ENCODE measurements at regions not wholly inside any gene's neighbourhood (a gene's known extent, or its start where the extent isn't known, plus 50 kb on each side); places are given as distances from the start of the nearest gene placed in this dataset.
"Not testable (repeated sequence)": the region's sequence is repeated elsewhere in the genome, so short reads cannot be mapped to it uniquely, and the experiment has no call there.

DNA sequence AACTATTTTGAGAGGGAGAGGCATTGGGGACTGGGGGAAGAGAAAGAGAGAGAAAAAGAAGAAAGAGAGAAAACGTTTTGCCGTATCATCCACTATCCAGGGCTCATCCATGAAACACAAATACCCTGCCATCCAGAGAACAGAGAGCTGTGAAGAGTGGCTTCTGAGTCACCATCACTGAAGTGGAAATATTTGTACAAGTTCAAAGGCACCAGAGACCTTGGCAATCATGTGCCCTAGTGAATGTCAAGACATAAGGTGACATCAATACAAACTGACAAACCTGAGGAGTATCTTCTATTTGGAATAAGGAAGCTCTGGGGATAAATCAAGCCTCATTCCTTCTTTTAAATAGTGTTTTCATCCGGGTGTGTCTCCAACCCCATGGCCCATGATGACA, 197.2 kb upstream of the PROX1 start:
- no peak for DNase-seq

DNA sequence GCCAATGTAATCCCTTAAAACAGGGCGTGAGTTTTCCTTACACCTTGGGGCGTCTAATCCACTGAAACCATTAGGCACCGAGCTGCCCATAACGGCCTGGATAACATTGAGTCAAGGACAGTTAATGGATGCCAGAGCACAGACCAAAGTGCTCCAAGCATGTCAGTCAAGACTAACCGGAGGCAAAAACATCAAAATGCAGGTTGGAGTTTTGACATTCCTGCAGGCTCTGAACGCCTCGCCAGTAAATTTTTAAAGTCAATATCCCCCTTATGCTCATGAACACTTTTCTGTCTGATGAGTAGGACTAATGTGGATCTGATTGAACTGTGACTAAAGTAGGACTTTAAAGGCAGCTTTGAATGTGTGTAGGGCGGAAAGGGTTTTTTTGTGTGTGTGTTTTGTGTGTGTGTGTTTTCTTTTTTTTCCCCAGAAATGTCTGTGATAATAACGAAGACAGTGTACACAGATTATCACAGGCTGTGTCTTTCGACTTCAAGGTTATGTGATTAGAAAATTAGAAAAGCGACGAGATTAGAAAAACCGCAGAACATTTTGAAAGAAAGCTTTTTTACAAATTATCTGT, 194.2 kb upstream of the PROX1 start:
- DNase-seq, result no peak

DNA sequence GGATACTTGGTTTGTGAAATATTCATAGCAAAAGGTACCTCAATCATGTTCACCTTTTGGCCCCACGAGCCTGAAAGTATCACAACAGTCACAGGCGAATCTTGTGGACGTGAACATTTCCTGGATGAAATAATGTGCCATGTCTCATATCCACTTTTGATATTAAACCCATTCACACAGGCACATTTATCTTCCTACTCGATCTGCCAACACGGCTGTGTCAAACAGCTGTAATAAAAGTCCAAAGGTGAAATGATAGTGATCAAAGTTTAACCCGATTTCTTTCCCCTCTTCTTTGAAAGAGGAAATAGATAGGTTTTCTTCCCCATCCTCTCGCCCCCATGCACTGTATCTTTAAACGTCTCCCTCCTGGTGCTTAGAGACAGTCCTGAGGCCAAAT, 191.2 kb upstream of the PROX1 start:
- DNase-seq, result no peak

DNA sequence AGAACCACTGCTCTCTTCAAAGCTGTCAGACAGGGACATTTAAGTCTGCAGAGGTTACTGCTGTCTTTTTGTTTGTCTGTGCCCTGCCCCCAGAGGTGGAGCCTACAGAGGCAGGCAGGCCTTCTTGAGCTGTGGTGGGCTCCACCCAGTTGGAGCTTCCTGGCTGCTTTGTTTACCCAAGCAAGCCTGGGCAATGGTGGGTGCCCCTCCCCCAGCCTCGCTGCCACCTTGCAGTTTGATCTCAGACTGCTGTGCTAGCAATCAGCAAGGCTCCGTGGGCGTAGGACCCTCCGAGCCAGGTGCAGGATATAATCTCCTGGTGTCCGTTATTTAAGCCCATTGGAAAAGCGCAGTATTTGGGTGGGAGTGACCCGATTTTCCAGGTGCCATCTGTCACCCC, 179.5 kb upstream of the PROX1 start:
- not testable (repeated sequence) for DNase-seq

- no peak for DNase-seq
Measured at GRCh38 chr1:213817156-213817555, 170.6 kb upstream of the PROX1 start.

DNA sequence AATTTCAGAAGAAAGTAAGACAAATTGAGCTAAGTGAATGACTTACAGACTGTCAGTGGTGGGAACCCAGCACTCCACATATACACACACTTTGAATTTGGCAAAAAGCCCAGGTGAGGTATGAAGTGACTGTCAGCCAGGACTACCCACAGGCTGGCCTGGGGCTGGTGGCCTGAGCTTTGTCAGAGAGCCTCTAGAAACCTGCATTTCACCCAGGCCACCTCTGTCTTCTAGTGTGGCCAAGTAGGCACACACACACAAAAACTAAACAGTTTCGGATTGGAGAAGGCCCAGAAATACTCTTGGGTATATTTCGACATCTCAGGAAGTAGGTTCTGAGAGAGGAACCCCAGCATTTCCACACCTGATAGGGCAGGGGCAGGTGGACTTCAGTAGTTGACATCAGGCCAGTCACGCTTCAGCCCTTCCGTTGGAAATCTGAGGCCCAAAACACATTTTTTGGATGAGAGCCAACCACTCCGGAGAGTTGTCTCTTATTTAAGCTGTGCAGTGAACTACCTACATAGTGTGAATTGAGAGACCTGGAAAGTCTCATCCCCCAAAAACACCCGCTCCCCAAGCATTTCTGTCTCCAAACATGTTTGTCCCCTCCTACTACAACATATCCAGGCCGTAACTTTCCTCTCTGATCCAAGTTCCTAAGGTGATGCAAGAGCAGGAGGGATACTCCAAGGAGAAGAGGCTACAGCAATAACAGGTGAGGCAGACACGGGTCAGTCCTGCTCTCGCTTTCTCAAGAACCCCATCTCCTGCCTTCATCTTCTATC, 167.2 kb upstream of the PROX1 start:
- DNase-seq, result no peak

GRCh38 chr1:213821175-213821942, 166.4 kb upstream of the PROX1 start:
- DNase-seq, result no peak

DNA sequence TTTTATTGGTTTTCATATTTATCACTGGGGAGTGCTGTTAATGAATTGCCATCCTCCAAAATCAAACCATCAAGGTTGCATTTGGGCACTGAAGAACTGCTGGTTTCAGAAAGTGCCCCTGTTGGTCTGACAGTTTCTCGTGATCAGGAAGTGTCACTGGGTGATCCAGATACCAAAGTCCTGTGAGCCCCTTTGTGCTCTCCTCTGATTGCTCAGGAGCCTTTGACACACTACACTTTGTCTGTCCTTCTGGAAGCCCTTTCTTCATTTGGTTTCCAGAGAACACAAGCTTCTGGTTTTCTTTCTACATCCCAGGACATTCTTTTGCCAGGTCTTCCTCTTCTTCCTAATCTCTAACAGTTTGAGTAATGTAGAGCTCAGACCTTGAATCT, 165.8 kb upstream of the PROX1 start:
- DNase-seq, result no peak

DNA sequence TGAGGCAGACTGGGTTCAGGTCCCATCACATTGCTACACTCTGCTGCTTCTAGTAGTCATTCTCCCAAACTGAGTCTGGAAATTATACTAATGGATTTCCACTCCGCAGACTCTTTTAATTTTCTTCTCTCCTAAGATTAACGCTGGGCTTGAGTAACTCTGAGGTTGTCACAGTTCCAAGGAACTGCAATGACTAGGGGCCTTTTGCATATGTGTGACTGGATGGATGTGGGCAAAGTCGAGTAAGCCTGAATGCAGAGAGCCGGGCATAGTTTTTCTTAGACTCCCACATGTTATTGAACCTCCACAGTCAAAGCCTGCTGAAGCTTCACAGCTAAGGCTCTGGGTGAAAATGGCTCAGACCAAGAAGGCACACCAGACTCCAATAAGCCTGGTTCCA, 160.9 kb upstream of the PROX1 start:
- DNase-seq, result peak; percentile 28

DNA sequence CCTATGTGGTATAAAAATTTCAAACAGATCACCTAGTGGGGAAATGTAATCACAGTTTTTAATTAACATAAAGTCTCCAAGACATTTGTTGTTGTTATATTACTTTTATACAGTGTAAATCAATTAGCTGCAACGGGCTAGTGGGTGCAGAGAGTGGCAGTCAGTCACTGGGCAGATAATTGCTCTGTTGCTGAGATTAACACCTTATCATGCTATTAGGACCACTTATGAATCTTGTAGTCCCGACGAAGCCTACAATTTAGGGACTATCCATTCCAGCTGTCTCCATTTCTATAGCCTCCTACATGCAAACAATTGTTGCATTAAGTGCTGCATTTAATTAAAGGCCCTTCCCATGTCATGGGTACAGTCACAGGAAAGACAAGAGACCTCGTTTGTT, 158.9 kb upstream of the PROX1 start:
- DNase-seq, result no peak

- no peak for DNase-seq
Measured at GRCh38 chr1:213829780-213830179, 158.0 kb upstream of the PROX1 start.

- no peak for DNase-seq
Measured at GRCh38 chr1:213830371-213830770, 157.4 kb upstream of the PROX1 start.

DNA sequence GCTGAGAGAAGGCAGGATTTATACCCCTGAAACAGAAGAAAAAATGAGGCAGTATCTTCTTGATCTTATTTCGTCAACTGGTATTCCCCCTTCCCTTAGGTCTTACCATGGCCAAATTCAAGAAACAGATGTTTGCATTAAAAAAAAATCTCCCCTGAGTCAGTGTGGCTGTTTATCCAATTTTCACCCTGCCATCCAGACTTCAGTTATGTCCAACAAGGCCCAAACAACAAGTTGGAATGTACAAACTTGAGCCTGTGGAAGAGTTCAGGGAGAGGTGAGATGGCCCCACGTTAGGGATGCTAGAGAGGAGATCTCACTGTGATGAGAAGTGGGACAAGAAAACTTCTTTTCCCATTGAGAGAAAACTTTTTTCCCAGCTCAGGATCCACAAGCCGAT, 147.2 kb upstream of the PROX1 start:
- DNase-seq, result no peak

DNA sequence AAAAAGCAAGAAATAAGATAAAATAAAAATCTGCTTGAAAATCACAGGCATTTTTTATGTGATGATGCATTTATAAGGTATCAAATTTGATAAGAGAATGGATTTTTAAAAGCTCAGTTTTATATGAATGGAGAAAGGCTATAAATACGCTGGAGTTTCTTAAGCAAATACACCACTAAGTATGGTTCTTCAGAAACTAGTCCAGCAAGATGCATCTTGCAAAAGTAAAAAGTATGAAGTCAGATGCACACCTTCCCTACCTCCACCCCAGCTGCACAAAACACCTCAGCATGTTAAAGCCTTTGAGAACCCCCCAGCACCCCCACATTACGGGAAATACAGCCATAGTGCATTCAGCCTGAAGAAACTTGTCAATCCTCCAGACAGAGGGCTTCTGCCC, 143.1 kb upstream of the PROX1 start:
- DNase-seq, result no peak

DNA sequence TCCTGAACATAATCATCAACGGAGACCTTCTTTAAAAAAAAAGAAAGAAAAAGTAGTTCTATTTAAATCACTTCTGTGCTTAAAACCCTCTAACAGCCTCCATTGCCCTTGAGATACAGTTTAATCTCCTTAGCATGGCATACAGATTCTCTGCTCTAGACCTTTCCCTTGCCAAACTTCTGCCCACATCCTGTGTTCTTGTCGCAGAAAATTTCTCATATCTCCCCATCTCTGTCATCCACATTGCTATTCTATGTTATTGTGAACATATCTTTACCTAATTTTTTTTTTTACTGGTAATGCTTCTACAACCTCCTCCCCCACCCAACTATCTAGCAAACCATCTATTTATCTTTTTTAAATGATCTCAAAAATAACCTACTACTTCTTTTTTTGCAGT, 135.7 kb upstream of the PROX1 start:
- DNase-seq, result no peak

- DNase-seq, result no peak
Measured at GRCh38 chr1:213858581-213858980, 129.2 kb upstream of the PROX1 start.

- DNase-seq, result no peak
Measured at GRCh38 chr1:213861841-213862240, 125.9 kb upstream of the PROX1 start.

- no peak for DNase-seq
Measured at GRCh38 chr1:213864091-213864490, 123.7 kb upstream of the PROX1 start.

DNA sequence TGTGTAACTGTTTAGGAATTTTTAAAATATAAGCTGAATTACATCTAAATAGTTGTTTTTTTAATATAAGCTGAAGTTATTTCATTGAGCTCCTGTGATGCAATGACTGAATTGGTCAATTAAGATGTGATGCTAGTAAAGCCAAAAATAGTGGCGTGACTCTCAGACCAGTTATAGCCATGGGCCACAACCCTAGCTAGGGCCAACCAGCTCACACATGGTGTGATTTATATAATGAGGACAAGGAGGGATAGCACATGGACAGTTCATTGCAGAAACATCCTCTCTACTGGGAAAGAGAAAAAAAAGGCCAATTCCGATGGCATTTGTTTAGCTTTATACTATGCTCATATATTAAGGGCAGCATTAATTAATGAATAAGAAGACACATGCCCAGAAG, 119.3 kb upstream of the PROX1 start:
- no peak for DNase-seq

DNA sequence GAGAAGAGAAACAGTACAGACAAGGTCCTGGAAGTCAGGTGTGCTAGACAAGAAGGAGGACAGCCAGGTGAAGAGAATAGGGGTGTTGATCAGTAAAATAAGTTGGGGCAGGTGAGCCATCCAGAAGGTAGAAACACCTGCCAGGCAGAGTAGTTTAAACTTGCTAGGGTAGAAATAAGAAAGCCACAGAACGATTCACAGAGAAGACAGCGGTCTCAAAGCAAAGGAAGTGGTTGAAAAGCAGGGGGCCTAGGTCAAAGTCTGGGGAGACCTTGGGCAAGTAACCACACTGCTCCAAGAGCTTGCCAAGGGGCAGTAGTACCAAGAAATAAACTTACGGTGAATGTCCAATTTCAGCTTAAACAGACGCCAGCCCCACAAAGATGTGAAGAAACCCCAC, 116.6 kb upstream of the PROX1 start:
- no peak for DNase-seq

GRCh38 chr1:213874789-213875188, 113.0 kb upstream of the PROX1 start:
- DNase-seq, result no peak

- no peak for DNase-seq
Measured at GRCh38 chr1:213876531-213876930, 111.2 kb upstream of the PROX1 start.

GRCh38 chr1:213883618-213884017, 104.2 kb upstream of the PROX1 start:
- no peak for DNase-seq

DNA sequence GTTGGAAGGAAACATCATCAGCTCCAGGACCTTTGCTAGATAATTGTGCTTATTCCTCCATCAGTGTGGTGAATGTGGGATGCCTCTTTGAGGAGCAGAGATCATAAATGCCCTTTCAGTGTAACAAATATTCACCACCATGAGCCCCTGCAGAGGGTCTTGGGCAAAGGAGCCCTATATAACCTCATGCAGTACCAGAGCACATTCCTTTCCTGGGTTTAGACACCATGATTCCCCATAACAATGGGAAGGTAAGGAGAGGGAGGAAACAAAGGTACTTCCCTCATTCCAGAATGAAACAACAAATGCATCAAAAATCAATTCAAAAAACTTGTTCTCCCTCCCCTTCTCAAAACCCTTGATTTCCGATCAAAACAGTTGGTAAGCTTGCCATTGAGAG, 103.4 kb upstream of the PROX1 start:
- DNase-seq, result no peak
